ENCODE measurements at regions not wholly inside any gene's neighbourhood (a gene's known extent, or its start where the extent isn't known, plus 50 kb on each side); places are given as distances from the start of the nearest gene placed in this dataset.
A peak's percentile ranks its signal among the peaks of the same experiment; 100 is the strongest.

DNA sequence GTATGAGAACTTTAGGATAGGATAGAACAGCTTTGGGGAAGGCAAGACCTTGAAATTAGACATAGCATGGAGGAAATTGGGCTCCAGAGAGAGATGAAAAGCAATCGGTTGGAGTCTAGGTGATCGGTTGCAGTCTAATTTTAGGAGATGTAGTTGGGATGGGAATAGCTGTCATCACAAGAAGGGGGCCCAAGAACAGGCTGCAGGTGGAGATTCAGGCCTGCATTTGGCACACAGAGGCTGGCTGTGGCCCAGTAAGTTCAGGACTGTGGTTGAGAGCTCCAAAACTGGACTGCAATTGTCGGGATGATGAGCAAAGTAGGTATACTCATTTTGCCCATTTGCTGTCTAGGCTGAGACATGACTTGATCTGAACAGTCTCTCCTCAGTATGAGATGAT is 301.3 kb upstream of the B3GALT2 start:
- no peaks in the 10 kb centered on the region for H3K36me3 ChIP-seq (ENCODE audit: control insufficient read depth in 4 of 4, insufficient read depth in 4 of 4, low read length in 4 of 4)
- no peak overlapping the region for H3K4me3 ChIP-seq
- DNase-seq (no peak), ATAC-seq (ENCODE audit: insufficient read depth, low FRiP score) (no peak)
- H3K27ac ChIP-seq (ENCODE audit: low read depth in 1 of 2, low read length in 1 of 2) = no peak overlapping the region
- H3K27me3 ChIP-seq (ENCODE audit: control insufficient read depth in 3 of 3, insufficient read depth in 3 of 3, low read length in 2 of 3) = no peaks in the 10 kb centered on the region
- H3K4me1 ChIP-seq (ENCODE audit: control insufficient read depth in 5 of 5, insufficient read depth in 5 of 5, low read length in 5 of 5) = peaks cover 0 to 3% (median 0%) of the 10 kb centered on the region in 5 donors
- peaks cover 0 to 2% (median 0%) of the 10 kb centered on the region in 4 donors for H3K9me3 ChIP-seq (ENCODE audit: control insufficient read depth in 4 of 4, insufficient read depth in 3 of 4, low read length in 3 of 4)
- TF ChIP-seq, protein P1, sequence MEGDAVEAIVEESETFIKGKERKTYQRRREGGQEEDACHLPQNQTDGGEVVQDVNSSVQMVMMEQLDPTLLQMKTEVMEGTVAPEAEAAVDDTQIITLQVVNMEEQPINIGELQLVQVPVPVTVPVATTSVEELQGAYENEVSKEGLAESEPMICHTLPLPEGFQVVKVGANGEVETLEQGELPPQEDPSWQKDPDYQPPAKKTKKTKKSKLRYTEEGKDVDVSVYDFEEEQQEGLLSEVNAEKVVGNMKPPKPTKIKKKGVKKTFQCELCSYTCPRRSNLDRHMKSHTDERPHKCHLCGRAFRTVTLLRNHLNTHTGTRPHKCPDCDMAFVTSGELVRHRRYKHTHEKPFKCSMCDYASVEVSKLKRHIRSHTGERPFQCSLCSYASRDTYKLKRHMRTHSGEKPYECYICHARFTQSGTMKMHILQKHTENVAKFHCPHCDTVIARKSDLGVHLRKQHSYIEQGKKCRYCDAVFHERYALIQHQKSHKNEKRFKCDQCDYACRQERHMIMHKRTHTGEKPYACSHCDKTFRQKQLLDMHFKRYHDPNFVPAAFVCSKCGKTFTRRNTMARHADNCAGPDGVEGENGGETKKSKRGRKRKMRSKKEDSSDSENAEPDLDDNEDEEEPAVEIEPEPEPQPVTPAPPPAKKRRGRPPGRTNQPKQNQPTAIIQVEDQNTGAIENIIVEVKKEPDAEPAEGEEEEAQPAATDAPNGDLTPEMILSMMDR (IDR thresholded peaks at IDR 0.05; ENCODE audit: control extremely low read depth, extremely low read depth) = no peak
- H3K9ac ChIP-seq (ENCODE audit: insufficient read depth in 1 of 2, low read length in 2 of 2) = no peak overlapping the region
- 97 to 98% methylated on average over 3 of the region's 3 CpGs for WGBS, 2 donors

DNA sequence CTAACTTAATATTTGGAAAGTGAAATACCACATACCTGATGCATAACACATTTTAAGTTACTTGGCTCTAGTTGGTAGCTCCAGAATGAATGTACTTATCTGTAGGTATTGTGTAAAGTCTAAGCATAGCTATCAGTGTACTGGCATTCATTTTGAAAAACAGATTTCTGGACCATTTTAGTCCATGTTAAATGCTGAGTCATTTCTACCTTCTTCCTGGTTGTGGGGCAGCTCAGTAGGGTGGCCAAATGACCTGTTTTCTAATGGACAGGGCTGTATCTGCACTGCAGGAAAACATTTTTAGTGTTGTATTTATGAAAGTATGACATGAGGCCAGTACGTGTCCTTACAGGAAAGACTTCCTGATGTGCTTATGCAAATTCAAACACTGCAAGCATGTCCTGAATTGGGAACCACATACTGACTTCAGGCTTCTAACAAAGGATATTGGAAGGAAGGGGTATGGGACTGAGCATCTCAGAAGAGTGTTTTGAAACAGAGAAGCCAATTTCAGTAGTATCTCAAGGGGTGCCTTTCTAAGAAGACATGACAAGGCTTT is 300.3 kb upstream of the B3GALT2 start:
- Histone ChIP-seq H3K4me1 (ENCODE audit: control insufficient read depth in 5 of 5, insufficient read depth in 5 of 5, low read length in 5 of 5) (peaks cover 0 to 3% (median 0%) of the 10 kb centered on the region in 5 donors), H3K9ac (ENCODE audit: insufficient read depth in 1 of 2, low read length in 2 of 2) (no peak overlapping the region), H3K36me3 (ENCODE audit: control insufficient read depth in 4 of 4, insufficient read depth in 4 of 4, low read length in 4 of 4) (no peaks in the 10 kb centered on the region), H3K27ac (ENCODE audit: low read depth in 1 of 2, low read length in 1 of 2) (no peak overlapping the region), H3K27me3 (ENCODE audit: control insufficient read depth in 3 of 3, insufficient read depth in 3 of 3, low read length in 2 of 3) (no peaks in the 10 kb centered on the region), H3K9me3 (ENCODE audit: control insufficient read depth in 4 of 4, insufficient read depth in 3 of 4, low read length in 3 of 4) (peaks cover 0 to 2% (median 0%) of the 10 kb centered on the region in 4 donors), H3K4me3 (no peak overlapping the region)
- WGBS, 2 donors = 38 to 45% methylated on average over 1 of the region's 1 CpG
- ATAC-seq (ENCODE audit: insufficient read depth, low FRiP score) (no peak), DNase-seq (peak in 1 of 3 donors; percentile 22)
- TF ChIP-seq, protein P1 (IDR thresholded peaks at IDR 0.05; ENCODE audit: control extremely low read depth, extremely low read depth) = no peak

DNA sequence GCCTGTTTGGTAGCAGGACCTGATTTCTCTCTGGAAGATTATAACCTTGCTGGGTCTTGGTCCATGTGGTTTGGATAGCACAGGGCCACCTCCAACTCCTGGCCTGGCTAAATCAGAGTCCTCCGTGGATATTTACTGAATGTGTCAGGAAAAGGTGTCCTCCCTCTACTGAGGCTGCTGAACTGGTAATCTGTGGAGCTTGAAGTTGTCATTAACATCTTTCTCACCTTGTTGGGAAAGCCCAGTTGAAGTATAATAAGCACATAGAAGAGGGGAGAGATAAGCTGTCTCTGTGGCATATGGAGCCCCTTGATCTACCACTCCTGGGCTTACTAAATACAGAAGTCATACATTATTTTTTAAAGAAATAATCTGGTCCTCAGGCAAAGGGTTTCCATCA is 294.3 kb upstream of the B3GALT2 start:
- Histone ChIP-seq H3K9me3 (ENCODE audit: control insufficient read depth in 4 of 4, insufficient read depth in 3 of 4, low read length in 3 of 4) (no peaks in the 10 kb centered on the region), H3K27ac (ENCODE audit: low read depth in 1 of 2, low read length in 1 of 2) (no peak overlapping the region), H3K36me3 (ENCODE audit: control insufficient read depth in 4 of 4, insufficient read depth in 4 of 4, low read length in 4 of 4) (no peaks in the 10 kb centered on the region), H3K9ac (ENCODE audit: insufficient read depth in 1 of 2, low read length in 2 of 2) (no peak overlapping the region), H3K27me3 (ENCODE audit: control insufficient read depth in 3 of 3, insufficient read depth in 3 of 3, low read length in 2 of 3) (no peaks in the 10 kb centered on the region), H3K4me1 (ENCODE audit: control insufficient read depth in 5 of 5, insufficient read depth in 5 of 5, low read length in 5 of 5) (no peaks in the 10 kb centered on the region), H3K4me3 (no peak overlapping the region)
- no peak for ATAC-seq (ENCODE audit: insufficient read depth, low FRiP score)
- DNase-seq = no peak
- TF ChIP-seq, protein P1 (IDR thresholded peaks at IDR 0.05; ENCODE audit: control extremely low read depth, extremely low read depth) = no peak
- 21 to 40% methylated on average over 1 of the region's 1 CpG for WGBS, 2 donors

DNA sequence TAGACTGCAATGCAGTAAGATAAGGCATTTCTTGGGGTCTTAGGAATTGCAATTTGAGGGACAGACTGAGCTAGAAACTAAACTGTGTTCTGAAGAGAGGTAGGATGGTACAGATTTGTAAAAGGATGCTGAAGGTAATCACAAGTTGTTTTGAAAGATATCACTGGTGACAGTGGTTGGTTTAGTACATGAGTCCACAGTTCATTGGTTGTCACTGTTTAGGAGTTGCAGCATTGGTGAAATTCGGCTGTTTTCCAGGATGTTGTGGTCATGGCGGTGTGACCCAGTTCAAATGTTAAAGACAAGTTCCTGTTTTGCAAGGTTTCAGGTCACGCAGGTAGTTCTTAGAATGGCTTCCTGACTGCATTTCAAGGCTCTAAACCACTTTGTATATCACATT is 292.8 kb upstream of the B3GALT2 start:
- Histone ChIP-seq H3K4me1 (ENCODE audit: control insufficient read depth in 5 of 5, insufficient read depth in 5 of 5, low read length in 5 of 5) (no peaks in the 10 kb centered on the region), H3K27ac (ENCODE audit: low read depth in 1 of 2, low read length in 1 of 2) (no peak overlapping the region), H3K9me3 (ENCODE audit: control insufficient read depth in 4 of 4, insufficient read depth in 3 of 4, low read length in 3 of 4) (no peaks in the 10 kb centered on the region), H3K4me3 (no peak overlapping the region), H3K9ac (ENCODE audit: insufficient read depth in 1 of 2, low read length in 2 of 2) (no peak overlapping the region), H3K36me3 (ENCODE audit: control insufficient read depth in 4 of 4, insufficient read depth in 4 of 4, low read length in 4 of 4) (no peaks in the 10 kb centered on the region), H3K27me3 (ENCODE audit: control insufficient read depth in 3 of 3, insufficient read depth in 3 of 3, low read length in 2 of 3) (no peaks in the 10 kb centered on the region)
- TF ChIP-seq, protein P1 (IDR thresholded peaks at IDR 0.05; ENCODE audit: control extremely low read depth, extremely low read depth) = no peak
- ATAC-seq (ENCODE audit: insufficient read depth, low FRiP score) (no peak), DNase-seq (no peak)
- 29 to 58% methylated on average over 3 of the region's 3 CpGs for WGBS, 2 donors

Measured in lung (tissue), 11 donors.